GM12878 (cell line): ENCODE measurements at regions not wholly inside any gene's neighbourhood (a gene's known extent, or its start where the extent isn't known, plus 50 kb on each side); places are given as distances from the start of the nearest gene placed in this dataset.

Experiments
- ATAC-seq: fragments of 200-7000 bp; cut with Tn5 transposase; 3 replicates; pipeline ENCODE4 v1.9.1; 2020; ENCODE audit warnings: mild to moderate bottlenecking, moderate library complexity
- BruUV-seq: library from RNA; stranded (reverse); fragments of 400-500 nt; replicated peaks from 2 replicates; lab custom pipeline; 2021; lab: Mats Ljungman, UMichigan
- CTCF ChIA-PET: fragments of 300-600 bp; sonication (Branson Sonifier 250); formaldehyde crosslinking; extraction: SDS; loops from one replicate; lab custom pipeline; 2021; ENCODE audit warnings: inconsistent platforms; lab: Yijun Ruan, JAX
- POLR2A ChIA-PET: fragments of 350-600 bp; formaldehyde crosslinking; extraction: SDS; loops from one replicate; lab custom pipeline; 2021; ENCODE audit warnings: inconsistent platforms; lab: Charles Lee
- RAD21 ChIA-PET: fragments of 300-600 bp; sonication (Branson Sonifier 250); formaldehyde crosslinking; loops from one replicate; lab custom pipeline; 2023; ENCODE audit warnings: antibody characterized with exemption; ENCODE audit not compliant: unreplicated experiment; lab: Charles Lee
- SMC1A ChIA-PET: fragments of 300-600 bp; sonication (Branson Sonifier 250); formaldehyde crosslinking; loops from one replicate; lab custom pipeline; 2023; ENCODE audit not compliant: unreplicated experiment, uncharacterized antibody; lab: Charles Lee
- DNase-seq: peaks from one replicate; pipeline ENCODE4 v3.0.0-alpha.2; 2011; ENCODE audit warnings: low read depth, low spot score
- FAIRE-seq: peaks from 3 replicates; lab custom pipeline; 2011; peaks lifted over from hg19 to GRCh38; lab: Jason Lieb, UNC
- H2AFZ ChIP-seq: 2 replicates; pipeline ENCODE4 v1.6.0; 2011; ENCODE audit warnings: low read depth, low read length, control low read depth; ENCODE audit not compliant: control insufficient read depth
- H3K27ac ChIP-seq: 2 replicates; pipeline ENCODE4 v1.5.1; 2011; ENCODE audit warnings: control low read depth; ENCODE audit not compliant: control insufficient read depth, insufficient read depth
- H3K27me3 ChIP-seq, 2 experiments: replicated peaks in 1 of 2; 2 replicates each; pipeline versions ENCODE4 v1.6.0 to v1.6.1; 2011; ENCODE audit warnings: low read length in 1 of 2; ENCODE audit not compliant: control insufficient read depth in 2 of 2, insufficient read depth in 2 of 2
- H3K36me3 ChIP-seq, 2 experiments: 2 replicates each; pipeline ENCODE4 v1.5.1; 2011; ENCODE audit warnings: low read length in 1 of 2; ENCODE audit not compliant: control insufficient read depth in 2 of 2, insufficient read depth in 2 of 2
- H3K4me1 ChIP-seq: 2 replicates; pipeline ENCODE4 v1.6.1; 2011; ENCODE audit warnings: mild to moderate bottlenecking, low read length, moderate library complexity, mixed read lengths; ENCODE audit not compliant: control insufficient read depth, insufficient read depth
- H3K4me2 ChIP-seq: 2 replicates; pipeline ENCODE4 v1.6.0; 2011; ENCODE audit warnings: control low read depth; ENCODE audit not compliant: control insufficient read depth, insufficient read depth
- H3K4me3 ChIP-seq: fragments of 200-600 bp; sonication (generic); 2 replicates; pipeline ENCODE4 v1.5.1; 2016
- H3K79me2 ChIP-seq: 2 replicates; pipeline ENCODE4 v1.6.0; 2011; ENCODE audit warnings: low read length; ENCODE audit not compliant: control insufficient read depth, insufficient read depth
- H3K9ac ChIP-seq: 2 replicates; pipeline ENCODE4 v1.8.0; 2011; ENCODE audit warnings: low read length, control low read depth, mixed read lengths; ENCODE audit not compliant: control insufficient read depth, insufficient read depth
- H3K9me3 ChIP-seq: replicated peaks from 3 replicates; pipeline ENCODE4 v1.5.1; 2011; ENCODE audit warnings: mild to moderate bottlenecking, low read length; ENCODE audit not compliant: control insufficient read depth, insufficient read depth
- H4K20me1 ChIP-seq: 2 replicates; pipeline ENCODE4 v1.6.0; 2011; ENCODE audit not compliant: control insufficient read depth, insufficient read depth
- BACH1 ChIP-seq: fragments of 450-650 bp; IDR thresholded peaks from 2 replicates; pipeline ENCODE4 v1.6.1; 2017; ENCODE audit warnings: mild to moderate bottlenecking, borderline replicate concordance
- CBX3 ChIP-seq: fragments of 200-600 bp; sonication (generic); IDR thresholded peaks from 2 replicates; pipeline ENCODE4 v1.6.1; 2016; ENCODE audit warnings: low read depth, borderline replicate concordance
- EP300 ChIP-seq, 2 experiments: fragments of 150-350 bp in 1 of 2; IDR thresholded peaks; 2 replicates each; pipeline ENCODE4 v1.6.1; 2011 to 2012; ENCODE audit warnings: low read depth in 2 of 2, low read length in 2 of 2, borderline replicate concordance in 1 of 2, improper control_type of control experiment in 1 of 2, inconsistent platforms in 1 of 2; ENCODE audit not compliant: control insufficient read depth in 1 of 2
- HDAC2 ChIP-seq: fragments of 200-600 bp; sonication (generic); IDR thresholded peaks from 2 replicates; pipeline ENCODE4 v1.6.1; 2017
- IRF3 ChIP-seq: fragments of 450-650 bp; IDR thresholded peaks from 2 replicates; pipeline ENCODE4 v1.6.1; 2014; ENCODE audit warnings: mild to moderate bottlenecking
- LARP7 ChIP-seq: fragments of 450-650 bp; IDR thresholded peaks from 2 replicates; pipeline ENCODE4 v1.6.1; 2017; ENCODE audit warnings: mild to moderate bottlenecking
- NBN ChIP-seq: fragments of 450-650 bp; IDR thresholded peaks from 2 replicates; pipeline ENCODE4 v1.6.1; 2016
- POU2F2 ChIP-seq: IDR thresholded peaks from 3 replicates; pipeline ENCODE4 v1.6.1; 2011; ENCODE audit warnings: low read depth, mild to moderate bottlenecking, low read length, borderline replicate concordance
- STAT1 ChIP-seq: fragments of 450-650 bp; conservative IDR thresholded peaks from 2 replicates; pipeline ENCODE4 v1.6.1; 2014; ENCODE audit warnings: antibody characterized with exemption, mild to moderate bottlenecking
- ZNF384 ChIP-seq: IDR thresholded peaks from 2 replicates; pipeline ENCODE4 v1.6.1; 2012; ENCODE audit warnings: low read depth, mild to moderate bottlenecking, low read length, improper control_type of control experiment, borderline replicate concordance
- ZSCAN29 ChIP-seq: fragments of 450-650 bp; IDR thresholded peaks from 2 replicates; pipeline ENCODE4 v1.6.1; 2017; ENCODE audit warnings: mild to moderate bottlenecking, moderate library complexity
- WGBS: methylation state at CpG from one replicate; pipeline ENCODE4 v1.1.6; 2016; ENCODE audit warnings: low lambda C conversion rate; ENCODE audit not compliant: insufficient replicate concordance, insufficient coverage; ENCODE audit errors: missing lambda C conversion rate; 5-methylcytosine and 5-hydroxymethylcytosine counted together
- in situ Hi-C: fragments of 300-500 bp; cut with MboI; formaldehyde crosslinking; loops from 9 replicates; pipeline ENCODE4 v1.14.3; 2018; ENCODE audit warnings: mixed read lengths
- intact Hi-C: fragments of 100-400 bp; cut with micrococcal nuclease; formaldehyde crosslinking; loops from one replicate; pipeline ENCODE4 v1.14.2; 2022; ENCODE audit not compliant: unreplicated experiment
- TF ChIP-seq, protein P1 (sequence below): fragments of 450-650 bp; conservative IDR thresholded peaks from 2 replicates; pipeline ENCODE4 v1.6.1; 2017; ENCODE audit warnings: mild to moderate bottlenecking, moderate library complexity
- TF ChIP-seq, protein P2 (sequence below), 3 experiments: IDR thresholded peaks in 2 of 3; conservative IDR thresholded peaks in 1 of 3; 2 replicates each; pipeline ENCODE4 v1.5.1; 2011; ENCODE audit warnings: low read depth in 3 of 3, low read length in 3 of 3, mild to moderate bottlenecking in 3 of 3, control low read depth in 2 of 3, moderate library complexity in 2 of 3, inconsistent platforms in 1 of 3, mixed read lengths in 1 of 3; ENCODE audit not compliant: control insufficient read depth in 2 of 3, insufficient read depth in 1 of 3; ENCODE audit errors: extremely low read depth in 1 of 3

DNA sequence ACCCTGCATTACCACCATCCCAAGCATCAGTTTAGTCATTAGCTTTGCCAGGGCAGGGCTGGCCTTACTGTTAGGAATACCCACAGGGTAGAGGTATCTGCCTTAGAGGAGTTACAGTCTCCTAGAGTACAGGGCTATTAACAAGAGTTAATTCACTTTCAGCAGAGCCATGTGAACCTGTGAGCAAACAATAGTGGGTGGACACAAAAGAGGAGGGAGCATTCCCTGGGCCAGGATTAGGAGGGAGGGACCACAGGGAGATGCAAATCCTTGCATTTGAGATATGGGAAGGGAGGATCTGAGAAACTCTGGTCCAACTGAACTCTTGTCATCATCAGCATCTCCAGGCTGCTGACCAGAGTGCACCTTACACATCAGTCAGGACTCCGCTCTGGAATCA is 51.1 kb upstream of the IGSF21 start (continued):
- TF ChIP-seq, protein P1, sequence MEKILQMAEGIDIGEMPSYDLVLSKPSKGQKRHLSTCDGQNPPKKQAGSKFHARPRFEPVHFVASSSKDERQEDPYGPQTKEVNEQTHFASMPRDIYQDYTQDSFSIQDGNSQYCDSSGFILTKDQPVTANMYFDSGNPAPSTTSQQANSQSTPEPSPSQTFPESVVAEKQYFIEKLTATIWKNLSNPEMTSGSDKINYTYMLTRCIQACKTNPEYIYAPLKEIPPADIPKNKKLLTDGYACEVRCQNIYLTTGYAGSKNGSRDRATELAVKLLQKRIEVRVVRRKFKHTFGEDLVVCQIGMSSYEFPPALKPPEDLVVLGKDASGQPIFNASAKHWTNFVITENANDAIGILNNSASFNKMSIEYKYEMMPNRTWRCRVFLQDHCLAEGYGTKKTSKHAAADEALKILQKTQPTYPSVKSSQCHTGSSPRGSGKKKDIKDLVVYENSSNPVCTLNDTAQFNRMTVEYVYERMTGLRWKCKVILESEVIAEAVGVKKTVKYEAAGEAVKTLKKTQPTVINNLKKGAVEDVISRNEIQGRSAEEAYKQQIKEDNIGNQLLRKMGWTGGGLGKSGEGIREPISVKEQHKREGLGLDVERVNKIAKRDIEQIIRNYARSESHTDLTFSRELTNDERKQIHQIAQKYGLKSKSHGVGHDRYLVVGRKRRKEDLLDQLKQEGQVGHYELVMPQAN: no peak
- no peak for TF ChIP-seq STAT1
- TF ChIP-seq LARP7: no peak
- TF ChIP-seq BACH1: no peak
- no peak for TF ChIP-seq POU2F2

GRCh38 chr1:18057623-18058022 is 50.0 kb upstream of the IGSF21 start:
- no peak for DNase-seq
- Histone ChIP-seq H3K27ac (no peak overlapping the region), H3K9me3 (no peaks in the 10 kb centered on the region), H3K79me2 (no peaks in the 10 kb centered on the region), H4K20me1 (no peaks in the 10 kb centered on the region)
- TF ChIP-seq ZNF384 (no peak), NBN (no peak), ZSCAN29 (no peak), CBX3 (no peak), EP300 (IDR thresholded peaks at IDR 0.05; ENCODE audit: borderline replicate concordance in 1 of 2, control insufficient read depth in 1 of 2, low read depth in 2 of 2, low read length in 2 of 2) (no peak), IRF3 (no peak), HDAC2 (no peak)
- TF ChIP-seq, protein P2, sequence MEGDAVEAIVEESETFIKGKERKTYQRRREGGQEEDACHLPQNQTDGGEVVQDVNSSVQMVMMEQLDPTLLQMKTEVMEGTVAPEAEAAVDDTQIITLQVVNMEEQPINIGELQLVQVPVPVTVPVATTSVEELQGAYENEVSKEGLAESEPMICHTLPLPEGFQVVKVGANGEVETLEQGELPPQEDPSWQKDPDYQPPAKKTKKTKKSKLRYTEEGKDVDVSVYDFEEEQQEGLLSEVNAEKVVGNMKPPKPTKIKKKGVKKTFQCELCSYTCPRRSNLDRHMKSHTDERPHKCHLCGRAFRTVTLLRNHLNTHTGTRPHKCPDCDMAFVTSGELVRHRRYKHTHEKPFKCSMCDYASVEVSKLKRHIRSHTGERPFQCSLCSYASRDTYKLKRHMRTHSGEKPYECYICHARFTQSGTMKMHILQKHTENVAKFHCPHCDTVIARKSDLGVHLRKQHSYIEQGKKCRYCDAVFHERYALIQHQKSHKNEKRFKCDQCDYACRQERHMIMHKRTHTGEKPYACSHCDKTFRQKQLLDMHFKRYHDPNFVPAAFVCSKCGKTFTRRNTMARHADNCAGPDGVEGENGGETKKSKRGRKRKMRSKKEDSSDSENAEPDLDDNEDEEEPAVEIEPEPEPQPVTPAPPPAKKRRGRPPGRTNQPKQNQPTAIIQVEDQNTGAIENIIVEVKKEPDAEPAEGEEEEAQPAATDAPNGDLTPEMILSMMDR (IDR thresholded peaks at IDR 0.05 in 2 of 3, conservative IDR thresholded peaks at IDR 0.05 in 1 of 3; ENCODE audit: control insufficient read depth in 2 of 3, extremely low read depth in 1 of 3, insufficient read depth in 1 of 3, low read depth in 3 of 3, low read length in 3 of 3): no peak
- TF ChIP-seq, all 136 proteins: peak for 0
- Histone ChIP-seq H3K4me3 (no peak overlapping the region), H3K36me3 (no peaks in the 10 kb centered on the region), H3K27me3 (no peaks in the 10 kb centered on the region), H3K4me1 (no peaks in the 10 kb centered on the region), H3K4me2 (no peak overlapping the region), H2AFZ (no peak overlapping the region), H3K9ac (no peak overlapping the region)
- BruUV-seq: no TSS peak
- ATAC-seq: no peak
- ChIA-PET POLR2A (no interaction called here), RAD21 (no interaction called here), CTCF (interaction anchor here (0.6 kb wide), 1 partner anchor 21 kb away, joined by 3 read pairs; no protein-coding TSS in a partner anchor), SMC1A (no interaction called here)
- FAIRE-seq: no peak
- in situ Hi-C loops (no loop called here), intact Hi-C loops (no loop called here)
- 24% methylated on average over 5 of the region's 5 CpGs for WGBS
